Keratinocyte (primary cell): ENCODE measurements at regions not wholly inside any gene's neighbourhood (a gene's known extent, or its start where the extent isn't known, plus 50 kb on each side); places are given as distances from the start of the nearest gene placed in this dataset.

Experiments used
- DNase-seq: peaks from one replicate; pipeline ENCODE4 v3.0.0-alpha.2; 2011; ENCODE audit warnings: low read depth, missing footprints, low spot score
- FAIRE-seq: peaks from 2 replicates; lab custom pipeline; 2011; peaks lifted over from hg19 to GRCh38; lab: Jason Lieb, UNC
- H2AFZ ChIP-seq: 2 replicates; pipeline ENCODE4 v1.6.0; 2012; ENCODE audit warnings: low read length, control low read depth, inconsistent platforms; ENCODE audit not compliant: control insufficient read depth
- H3K27ac ChIP-seq: 2 replicates; pipeline ENCODE4 v1.5.1; 2011; ENCODE audit warnings: low read length; ENCODE audit not compliant: control insufficient read depth, insufficient read depth
- H3K27me3 ChIP-seq: 3 replicates; pipeline ENCODE4 v1.6.0; 2011; ENCODE audit warnings: low read length; ENCODE audit not compliant: control insufficient read depth, insufficient read depth; ENCODE audit errors: extremely low read depth
- H3K36me3 ChIP-seq, 2 experiments: 2 replicates in 1 of 2; 3 replicates in 1 of 2; pipeline ENCODE4 v1.5.1; 2011; ENCODE audit warnings: low read length in 2 of 2, mild to moderate bottlenecking in 1 of 2; ENCODE audit not compliant: control insufficient read depth in 2 of 2, insufficient read depth in 2 of 2; ENCODE audit errors: extremely low read depth in 1 of 2
- H3K4me1 ChIP-seq: 3 replicates; pipeline ENCODE4 v1.5.1; 2011; ENCODE audit warnings: low read length; ENCODE audit not compliant: control insufficient read depth, insufficient read depth; ENCODE audit errors: extremely low read depth
- H3K4me2 ChIP-seq: 3 replicates; pipeline ENCODE4 v1.6.0; 2011; ENCODE audit warnings: low read depth, low read length; ENCODE audit not compliant: control insufficient read depth, insufficient read depth; ENCODE audit errors: extremely low read depth
- H3K4me3 ChIP-seq, 3 experiments: fragments of 200-600 bp in 1 of 3; sonication (generic) in 1 of 3; 2 replicates in 2 of 3; 3 replicates in 1 of 3; pipeline ENCODE4 v1.5.1; 2011 to 2016; ENCODE audit warnings: low read length in 3 of 3, mild to moderate bottlenecking in 3 of 3, control low read depth in 2 of 3, inconsistent platforms in 1 of 3, low read depth in 1 of 3, mixed read lengths in 1 of 3, mixed run types in 1 of 3, moderate library complexity in 1 of 3; ENCODE audit not compliant: control insufficient read depth in 2 of 3, insufficient read depth in 2 of 3; ENCODE audit errors: extremely low read depth in 1 of 3
- H3K79me2 ChIP-seq: 2 replicates; pipeline ENCODE4 v1.6.0; 2012; ENCODE audit warnings: low read length; ENCODE audit not compliant: control insufficient read depth, insufficient read depth
- H3K9ac ChIP-seq: 3 replicates; pipeline ENCODE4 v1.6.0; 2011; ENCODE audit warnings: low read length; ENCODE audit not compliant: control insufficient read depth, insufficient read depth; ENCODE audit errors: extremely low read depth
- H3K9me1 ChIP-seq: 3 replicates; pipeline ENCODE4 v1.6.0; 2011; ENCODE audit warnings: low read length; ENCODE audit not compliant: control insufficient read depth, insufficient read depth; ENCODE audit errors: extremely low read depth
- H3K9me3 ChIP-seq: 2 replicates; pipeline ENCODE4 v1.5.1; 2012; ENCODE audit warnings: low read depth, low read length; ENCODE audit not compliant: control insufficient read depth
- H4K20me1 ChIP-seq: 3 replicates; pipeline ENCODE4 v1.6.0; 2011; ENCODE audit warnings: low read length; ENCODE audit not compliant: control insufficient read depth, insufficient read depth; ENCODE audit errors: extremely low read depth
- EZH2 ChIP-seq: IDR thresholded peaks from one replicate; pipeline ENCODE4 v1.6.1; 2012; ENCODE audit warnings: inconsistent platforms, mild to moderate bottlenecking, low read length, moderate library complexity
- dilution Hi-C: fragments of 300-500 bp; cut with MboI; formaldehyde crosslinking; loops from one replicate; pipeline ENCODE4 v1.7.0; 2020; ENCODE audit warnings: low sequenced_read_pairs; ENCODE audit not compliant: extremely low pct_ligation_motif_present
- TF ChIP-seq, protein P1 (sequence below), 3 experiments: IDR thresholded peaks in 1 of 3; conservative IDR thresholded peaks in 1 of 3; optimal IDR thresholded peaks in 1 of 3; 2 replicates in 2 of 3; 3 replicates in 1 of 3; pipeline versions ENCODE3 to v1.5.1; 2011; ENCODE audit warnings: low read length in 3 of 3, mild to moderate bottlenecking in 3 of 3, moderate library complexity in 2 of 3, control low read depth in 1 of 3, inconsistent platforms in 1 of 3; ENCODE audit not compliant: insufficient read depth in 2 of 3; ENCODE audit errors: extremely low read depth in 1 of 3

DNA sequence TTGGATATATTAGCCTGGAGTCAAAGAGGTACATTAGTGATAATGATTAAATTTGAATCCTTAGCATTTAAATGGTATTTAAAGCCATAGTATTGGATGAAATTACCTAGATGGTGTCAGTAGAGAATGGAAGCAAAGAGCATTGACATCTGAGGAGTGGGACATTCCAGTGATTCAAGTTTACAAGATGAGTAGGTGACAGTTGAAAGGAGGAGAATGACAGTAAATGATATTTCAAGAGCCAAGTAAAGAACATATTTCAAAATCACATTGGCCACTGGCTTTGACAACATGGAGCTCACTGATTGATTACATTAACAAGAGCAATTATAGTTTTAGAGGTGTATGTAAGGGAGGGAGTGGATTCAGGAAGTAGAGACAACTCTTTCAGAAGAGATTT, 93.9 kb upstream of the MEF2C start:
- Histone ChIP-seq H3K79me2 (no peaks in the 10 kb centered on the region), H3K4me2 (no peak overlapping the region), H3K36me3 (no peaks in the 10 kb centered on the region), H3K9ac (no peak overlapping the region), H4K20me1 (no peaks in the 10 kb centered on the region), H3K9me3 (no peaks in the 10 kb centered on the region), H3K27me3 (no peaks in the 10 kb centered on the region), H3K4me3 (no peak overlapping the region), H3K4me1 (no peaks in the 10 kb centered on the region), H2AFZ (no peak overlapping the region), H3K27ac (no peak overlapping the region), H3K9me1 (no peaks in the 10 kb centered on the region)
- no peak for TF ChIP-seq EZH2
- TF ChIP-seq, protein P1, sequence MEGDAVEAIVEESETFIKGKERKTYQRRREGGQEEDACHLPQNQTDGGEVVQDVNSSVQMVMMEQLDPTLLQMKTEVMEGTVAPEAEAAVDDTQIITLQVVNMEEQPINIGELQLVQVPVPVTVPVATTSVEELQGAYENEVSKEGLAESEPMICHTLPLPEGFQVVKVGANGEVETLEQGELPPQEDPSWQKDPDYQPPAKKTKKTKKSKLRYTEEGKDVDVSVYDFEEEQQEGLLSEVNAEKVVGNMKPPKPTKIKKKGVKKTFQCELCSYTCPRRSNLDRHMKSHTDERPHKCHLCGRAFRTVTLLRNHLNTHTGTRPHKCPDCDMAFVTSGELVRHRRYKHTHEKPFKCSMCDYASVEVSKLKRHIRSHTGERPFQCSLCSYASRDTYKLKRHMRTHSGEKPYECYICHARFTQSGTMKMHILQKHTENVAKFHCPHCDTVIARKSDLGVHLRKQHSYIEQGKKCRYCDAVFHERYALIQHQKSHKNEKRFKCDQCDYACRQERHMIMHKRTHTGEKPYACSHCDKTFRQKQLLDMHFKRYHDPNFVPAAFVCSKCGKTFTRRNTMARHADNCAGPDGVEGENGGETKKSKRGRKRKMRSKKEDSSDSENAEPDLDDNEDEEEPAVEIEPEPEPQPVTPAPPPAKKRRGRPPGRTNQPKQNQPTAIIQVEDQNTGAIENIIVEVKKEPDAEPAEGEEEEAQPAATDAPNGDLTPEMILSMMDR (optimal IDR thresholded peaks at IDR 0.05 in 1 of 3, IDR thresholded peaks at IDR 0.05 in 1 of 3, conservative IDR thresholded peaks at IDR 0.05 in 1 of 3; ENCODE audit: extremely low read depth in 1 of 3, insufficient read depth in 2 of 3, low read length in 3 of 3), result no peak
- DNase-seq (no peak), FAIRE-seq (no peak)
- dilution Hi-C loops, result no loop called here

GRCh38 chr5:88967633-88968585, 84.9 kb upstream of the MEF2C start:
- no peak overlapping the region for H3K4me3 ChIP-seq
- no peaks in the 10 kb centered on the region for H4K20me1 ChIP-seq
- no peaks in the 10 kb centered on the region for H3K9me3 ChIP-seq
- no peak for FAIRE-seq
- H3K79me2 ChIP-seq, result no peaks in the 10 kb centered on the region
- no peaks in the 10 kb centered on the region for H3K36me3 ChIP-seq
- H3K27me3 ChIP-seq, result no peaks in the 10 kb centered on the region
- TF ChIP-seq EZH2, result no peak
- TF ChIP-seq, protein P1 (optimal IDR thresholded peaks at IDR 0.05 in 1 of 3, IDR thresholded peaks at IDR 0.05 in 1 of 3, conservative IDR thresholded peaks at IDR 0.05 in 1 of 3; ENCODE audit: extremely low read depth in 1 of 3, insufficient read depth in 2 of 3, low read length in 3 of 3), result no peak
- H3K9me1 ChIP-seq, result no peaks in the 10 kb centered on the region
- dilution Hi-C loops, result no loop called here
- H3K27ac ChIP-seq, result no peak overlapping the region
- no peak overlapping the region for H2AFZ ChIP-seq
- H3K9ac ChIP-seq, result no peak overlapping the region
- DNase-seq, result no peak
- no peaks in the 10 kb centered on the region for H3K4me1 ChIP-seq
- H3K4me2 ChIP-seq, result no peak overlapping the region
